IMR-90 (cell line): ENCODE measurements at regions not wholly inside any gene's neighbourhood (a gene's known extent, or its start where the extent isn't known, plus 50 kb on each side); places are given as distances from the start of the nearest gene placed in this dataset.

Experiments
- CTCF ChIP-seq: conservative IDR thresholded peaks from 2 replicates; pipeline ENCODE4 v1.5.1; 2012; ENCODE audit warnings: mild to moderate bottlenecking, low read depth, low read length, improper control_type of control experiment
- ELK1 ChIP-seq: fragments of 150-350 bp; IDR thresholded peaks from 2 replicates; pipeline ENCODE4 v1.6.1; 2016; ENCODE audit warnings: low read depth, mild to moderate bottlenecking, low read length, moderate library complexity, borderline replicate concordance
- MAFK ChIP-seq: IDR thresholded peaks from 2 replicates; pipeline ENCODE4 v1.6.1; 2012; ENCODE audit warnings: low read depth, low read length, improper control_type of control experiment
- POLR2A ChIP-seq: IDR thresholded peaks from 2 replicates; pipeline ENCODE4 v1.6.1; 2012; ENCODE audit warnings: mild to moderate bottlenecking, low read depth, low read length
- RFX5 ChIP-seq: IDR thresholded peaks from 2 replicates; pipeline ENCODE4 v1.8.0; 2012; ENCODE audit warnings: low read depth, mild to moderate bottlenecking, low read length, moderate library complexity
- SMC3 ChIP-seq: fragments of 150-350 bp; IDR thresholded peaks from 2 replicates; pipeline ENCODE4 v1.6.1; 2016; ENCODE audit warnings: low read depth, mild to moderate bottlenecking, antibody characterized with exemption, low read length, moderate library complexity
- USF2 ChIP-seq: fragments of 150-350 bp; IDR thresholded peaks from 2 replicates; pipeline ENCODE4 v1.6.1; 2017; ENCODE audit warnings: mild to moderate bottlenecking, antibody characterized with exemption, low read length, low read depth

GRCh38 chr5:66441351-66441750, 154.8 kb upstream of the MAST4 start:
- TF ChIP-seq CTCF (no peak), POLR2A (no peak), ELK1 (no peak), RFX5 (no peak), SMC3 (no peak), MAFK (no peak), USF2 (no peak)
